Fibroblast of skin of right quadriceps (primary cell): ENCODE measurements at regions not wholly inside any gene's neighbourhood (a gene's known extent, or its start where the extent isn't known, plus 50 kb on each side); places are given as distances from the start of the nearest gene placed in this dataset.
"Not testable (repeated sequence)": the region's sequence is repeated elsewhere in the genome, so short reads cannot be mapped to it uniquely, and the experiment has no call there.

Experiments used
- DNase-seq: peaks from one replicate; pipeline ENCODE4 v3.0.0-alpha.2; 2013

DNA sequence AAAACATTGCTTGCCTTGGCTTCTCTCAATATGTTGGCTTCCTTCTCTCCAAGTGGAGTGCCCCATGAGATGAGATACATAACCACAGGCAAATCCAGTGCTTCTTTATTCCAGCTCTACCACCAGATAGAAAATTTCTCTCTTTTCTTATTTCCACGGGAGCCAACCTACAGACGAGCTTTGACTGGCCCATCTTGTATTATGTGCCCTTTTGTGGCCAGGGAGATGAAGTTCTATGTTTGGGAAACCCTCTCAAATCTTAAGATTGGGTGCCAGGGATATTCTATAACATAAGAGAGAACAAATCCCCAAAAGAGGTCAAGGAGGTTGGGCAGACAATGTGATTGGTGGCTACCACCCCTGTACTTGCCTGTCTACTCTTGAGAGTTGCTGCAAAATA, 351.8 kb downstream of the ZNF326 start:
- DNase-seq = no peak

DNA sequence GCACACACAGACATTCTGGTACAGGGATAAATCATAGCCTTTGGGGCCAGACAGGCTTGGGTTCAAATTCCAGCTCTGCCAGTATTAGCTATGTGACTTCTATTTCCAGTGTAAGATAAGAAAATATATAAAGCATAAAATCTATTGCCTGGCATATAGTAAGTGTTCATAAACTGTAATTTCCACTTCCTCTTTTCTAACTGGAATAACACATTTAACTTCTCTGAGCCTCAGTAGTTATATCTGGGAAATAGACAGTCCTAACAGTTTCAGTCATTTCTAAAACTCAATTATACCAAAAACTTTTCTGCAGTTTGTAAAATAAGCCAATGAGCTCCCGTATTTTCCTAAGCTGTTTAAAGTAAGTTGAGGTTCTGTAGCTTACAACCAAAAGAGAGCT, 351.4 kb downstream of the ZNF326 start:
- DNase-seq = no peak

GRCh38 chr1:90344963-90345730, 350.2 kb downstream of the ZNF326 start:
- DNase-seq = no peak

GRCh38 chr1:90341516-90341915, 346.6 kb downstream of the ZNF326 start:
- no peak for DNase-seq

DNA sequence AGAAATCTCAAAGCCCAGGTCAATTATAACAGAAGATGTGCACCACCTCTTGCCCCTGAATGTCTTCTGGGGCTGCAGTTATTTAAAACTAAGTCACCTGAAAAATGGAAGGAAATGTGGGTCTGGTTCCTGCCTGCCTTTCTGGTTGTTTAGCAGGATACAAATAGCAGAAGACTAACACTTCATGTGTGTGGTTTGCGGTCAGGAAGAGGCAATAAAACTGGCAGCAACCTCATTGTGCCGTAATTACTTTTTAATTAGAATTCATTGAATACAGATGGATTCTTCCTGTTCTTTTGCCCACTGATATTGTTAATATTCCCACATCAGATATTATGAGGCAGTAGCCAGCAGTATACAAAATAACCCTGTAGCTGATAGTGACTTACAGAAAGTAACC, 345.7 kb downstream of the ZNF326 start:
- peak; percentile 2 for DNase-seq

DNA sequence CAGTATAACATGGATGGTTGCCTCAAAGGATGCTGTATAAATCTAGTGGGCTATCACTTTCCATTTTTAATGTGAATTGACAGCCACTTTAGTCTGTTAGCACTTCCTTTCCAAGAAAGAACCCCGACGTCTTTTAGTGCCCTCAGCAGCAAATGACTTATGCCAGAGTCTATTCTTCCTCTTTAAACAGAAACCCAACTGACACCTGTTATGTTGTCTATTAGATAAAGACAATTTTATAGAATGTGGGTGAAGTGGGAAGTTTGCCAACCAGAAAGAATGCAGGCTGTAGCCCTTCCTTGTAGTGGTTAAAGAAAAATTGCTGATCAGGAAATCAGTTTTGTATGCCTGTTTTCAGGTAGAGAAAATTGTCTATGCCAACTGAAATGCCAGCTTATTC, 344.9 kb downstream of the ZNF326 start:
- DNase-seq = no peak

DNA sequence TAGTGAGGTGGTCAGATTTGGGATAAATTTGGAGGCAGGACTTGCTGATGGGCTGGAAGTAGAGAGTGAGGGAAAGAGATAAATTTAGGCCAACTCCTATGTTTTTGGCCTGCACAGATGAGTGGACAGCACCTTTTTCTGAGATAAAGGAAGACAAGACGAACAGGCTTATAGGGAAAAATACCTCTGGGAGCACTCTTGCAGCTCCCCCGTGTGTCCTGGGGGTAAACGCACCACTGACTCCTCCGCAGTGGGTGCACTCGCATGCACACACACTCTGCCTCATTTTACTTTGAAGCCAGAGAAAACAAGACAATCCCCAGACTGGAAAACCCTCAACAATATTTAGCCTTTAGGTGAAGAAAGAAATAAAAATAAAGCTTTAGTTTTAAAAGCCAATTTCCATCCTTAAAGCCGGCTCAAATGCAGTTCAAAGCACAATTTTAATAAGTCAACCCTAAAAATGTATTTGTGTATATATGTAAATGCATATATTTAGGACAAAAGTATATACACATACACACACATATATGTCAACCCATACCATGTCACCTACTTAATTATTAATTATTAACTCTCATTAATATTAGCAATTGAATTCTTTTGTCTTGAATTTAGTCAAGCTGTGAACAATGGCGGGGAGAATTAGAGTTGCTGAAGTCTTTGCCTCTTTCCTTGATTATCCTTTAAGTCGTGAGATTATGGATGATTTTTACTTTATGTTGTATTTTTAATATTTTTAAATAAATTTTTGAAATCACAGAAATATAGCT, 341.8 kb downstream of the ZNF326 start:
- no peak for DNase-seq

GRCh38 chr1:90335558-90335957, 340.6 kb downstream of the ZNF326 start:
- DNase-seq = no peak

- DNase-seq = no peak
Observed at GRCh38 chr1:90334137-90334536, 339.2 kb downstream of the ZNF326 start.

DNA sequence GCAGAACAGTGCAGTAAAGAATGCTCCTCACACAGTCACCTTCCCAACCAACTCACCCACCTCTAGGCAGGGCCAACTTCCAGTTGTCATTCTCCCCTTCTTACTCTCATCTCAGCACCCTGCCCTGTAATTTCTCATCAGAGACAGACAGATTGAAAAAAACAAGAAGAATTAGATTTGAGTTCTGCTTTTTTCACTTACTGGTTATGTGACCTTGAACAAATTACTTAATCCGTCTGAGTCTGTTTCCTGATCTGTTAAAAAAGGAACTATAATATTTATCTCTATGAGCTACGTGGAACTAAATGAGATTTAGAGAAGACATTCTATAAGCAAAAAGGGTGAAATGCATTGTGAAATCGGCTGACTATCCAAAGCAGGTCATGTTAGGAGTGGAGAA, 330.3 kb downstream of the ZNF326 start:
- DNase-seq = no peak

DNA sequence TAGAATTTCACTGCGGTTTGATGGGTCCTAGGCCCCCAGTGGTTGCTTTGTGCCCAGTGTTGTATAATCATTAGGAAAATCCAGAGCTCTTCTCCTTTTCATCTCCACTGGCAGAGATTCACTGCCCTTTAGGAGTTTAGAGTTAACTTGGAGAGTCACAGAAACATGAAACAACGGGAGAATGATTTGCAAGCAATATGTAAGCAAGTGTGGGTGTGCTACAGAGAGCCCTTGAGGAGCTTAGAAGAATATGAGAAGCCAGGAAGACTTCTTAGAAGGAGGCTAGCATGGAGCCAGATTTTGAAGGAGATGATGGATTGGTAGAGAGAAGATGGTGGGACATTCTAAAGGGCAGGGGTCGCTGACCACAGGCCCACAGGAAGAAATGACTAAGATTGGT, 327.3 kb downstream of the ZNF326 start:
- DNase-seq = no peak

GRCh38 chr1:90319918-90320317, 325.0 kb downstream of the ZNF326 start:
- no peak for DNase-seq

DNA sequence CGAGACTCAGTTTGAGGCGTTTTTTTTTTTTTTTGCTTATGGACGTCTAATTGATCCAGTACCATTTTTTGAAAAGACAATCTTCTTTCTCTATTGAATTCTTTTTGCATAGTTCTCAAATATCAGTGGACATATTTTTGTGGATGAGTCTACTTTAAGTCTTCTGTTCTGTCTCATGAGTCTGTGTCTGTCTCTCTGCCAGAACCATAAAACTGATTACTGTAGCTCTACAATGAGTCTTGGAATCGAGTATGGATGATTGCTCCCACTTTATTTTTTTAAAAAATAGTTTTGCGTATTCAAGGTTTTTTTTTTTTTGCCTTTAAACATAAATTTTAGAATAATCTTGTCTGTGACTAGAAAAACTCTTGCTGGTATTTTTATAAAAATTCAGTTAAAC, 323.5 kb downstream of the ZNF326 start:
- peak; percentile 6 for DNase-seq

- no peak for DNase-seq
Observed at GRCh38 chr1:90317628-90318027, 322.7 kb downstream of the ZNF326 start.

DNA sequence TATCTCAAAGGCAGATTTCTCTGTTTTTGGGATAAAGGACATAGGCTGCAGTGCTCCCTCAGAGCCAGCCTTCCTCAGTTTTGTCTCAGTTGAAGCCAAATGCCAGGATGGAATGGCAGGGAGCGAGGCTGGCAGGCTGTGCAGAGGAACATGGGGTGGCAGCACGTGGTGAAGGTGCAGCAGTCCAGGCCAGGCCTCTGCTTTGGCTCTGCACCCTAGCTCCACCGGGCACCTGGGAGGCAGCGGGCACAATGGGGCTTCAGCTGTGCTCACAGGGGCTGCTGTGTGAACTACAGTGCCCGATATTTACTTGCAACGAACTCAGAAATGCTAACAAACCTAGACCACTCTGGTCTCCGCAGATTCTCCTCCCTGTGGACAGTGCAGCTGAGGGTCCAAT, 319.6 kb downstream of the ZNF326 start:
- no peak for DNase-seq

GRCh38 chr1:90313778-90314177, 318.9 kb downstream of the ZNF326 start:
- no peak for DNase-seq

GRCh38 chr1:90309806-90310205, 314.9 kb downstream of the ZNF326 start:
- DNase-seq = no peak

DNA sequence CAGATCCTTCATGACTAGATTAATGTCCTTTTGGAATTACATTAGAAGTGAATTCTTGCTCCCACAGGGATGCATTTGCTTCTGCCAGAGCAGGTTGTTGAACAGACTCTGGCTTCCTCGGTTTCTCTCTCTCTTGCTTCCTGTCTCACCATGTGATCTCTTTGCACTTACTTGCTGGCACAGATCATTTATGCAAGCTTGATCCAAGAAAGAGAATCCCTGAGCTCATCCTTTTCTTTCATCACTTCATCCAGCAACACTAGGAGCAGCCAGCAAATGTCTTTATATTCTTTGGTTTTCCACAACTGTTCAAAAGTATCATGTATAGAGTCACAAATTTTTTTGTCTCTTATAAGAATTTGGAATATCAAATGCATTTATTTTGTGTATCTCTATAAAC, 313.5 kb downstream of the ZNF326 start:
- DNase-seq = no peak

- no peak for DNase-seq
Observed at GRCh38 chr1:90305577-90305976, 310.7 kb downstream of the ZNF326 start.

GRCh38 chr1:90296327-90296726, 301.4 kb downstream of the ZNF326 start:
- DNase-seq = no peak

GRCh38 chr1:90295534-90295933, 300.6 kb downstream of the ZNF326 start:
- DNase-seq = no peak

- DNase-seq = peak; percentile 12
Observed at GRCh38 chr1:90291431-90292216, 296.7 kb downstream of the ZNF326 start.

DNA sequence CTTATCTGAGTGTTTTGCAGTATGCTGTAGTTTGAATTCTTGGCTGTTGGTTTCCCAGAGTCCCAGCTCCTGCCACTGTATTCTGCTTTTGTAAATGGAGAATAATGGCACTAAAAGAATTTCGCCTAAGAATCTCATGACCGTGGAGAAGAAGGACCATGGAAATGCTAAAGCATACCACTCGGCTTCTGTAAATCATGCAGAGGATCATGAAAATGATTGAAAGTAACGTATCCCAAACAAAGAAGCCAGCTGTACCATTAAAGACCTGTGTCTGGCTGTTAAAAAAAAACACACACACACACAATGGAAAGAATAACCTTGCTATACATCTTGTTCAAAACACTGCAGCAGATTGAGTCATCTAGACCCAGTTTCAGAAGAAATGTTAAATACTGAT, 287.9 kb downstream of the ZNF326 start:
- no peak for DNase-seq

- not testable (repeated sequence) for DNase-seq
Observed at GRCh38 chr1:90281886-90282285, 287.0 kb downstream of the ZNF326 start.
